Ovary (tissue), 7 donors: ENCODE measurements at regions not wholly inside any gene's neighbourhood (a gene's known extent, or its start where the extent isn't known, plus 50 kb on each side); places are given as distances from the start of the nearest gene placed in this dataset.

Experiments used
- DNase-seq, 5 donors: peaks; one replicate each; pipeline ENCODE4 v3.0.0-alpha.2; 2019 to 2020
- H3K27ac ChIP-seq, 2 donors: fragments of 200-600 bp; one replicate each; pipeline versions ENCODE4 v1.5.1 to v1.8.0; 2019 to 2022
- H3K27me3 ChIP-seq: fragments of 200-600 bp; one replicate; pipeline ENCODE4 v1.8.0; 2022
- H3K36me3 ChIP-seq: fragments of 200-600 bp; sonication (generic); one replicate; pipeline ENCODE4 v1.5.1; 2019
- H3K4me1 ChIP-seq: one replicate; pipeline ENCODE4 v1.8.1; 2013; ENCODE audit warnings: mild to moderate bottlenecking, moderate library complexity; ENCODE audit not compliant: insufficient read depth
- H3K4me3 ChIP-seq: fragments of 200-600 bp; sonication (generic); one replicate; pipeline ENCODE4 v1.5.1; 2017
- H3K9me3 ChIP-seq, 2 donors: fragments of 200-600 bp in 1 of 2; sonication (generic) in 1 of 2; one replicate each; pipeline versions ENCODE4 v1.5.1 to v1.8.1; 2013 to 2019; ENCODE audit warnings: mild to moderate bottlenecking in 1 of 2, moderate library complexity in 1 of 2
- CTCF ChIP-seq, 3 donors: fragments of 450-650 bp in 2 of 3; fragments of 200-600 bp in 1 of 3; IDR thresholded peaks; one replicate each; pipeline versions ENCODE4 v1.5.1 to v1.8.0; 2016 to 2022; ENCODE audit warnings: antibody characterized with exemption in 3 of 3, mild to moderate bottlenecking in 1 of 3
- EP300 ChIP-seq: sonication (generic); formaldehyde crosslinking; IDR thresholded peaks from one replicate; pipeline ENCODE4 v1.6.1; 2017; ENCODE audit warnings: antibody characterized with exemption
- POLR2A ChIP-seq: fragments of 450-650 bp; IDR thresholded peaks from one replicate; pipeline ENCODE4 v1.6.1; 2017; ENCODE audit warnings: antibody characterized with exemption, mild to moderate bottlenecking, moderate library complexity
- WGBS, 3 donors: extraction: QIAGEN DNeasy Blood & Tissue Kit in 1 of 3; methylation state at CpG; one replicate each; pipeline versions ENCODE4 v1.1.5 to v1.1.7; 2013 to 2017; 5-methylcytosine and 5-hydroxymethylcytosine counted together
- intact Hi-C, 4 donors: fragments of 100-400 bp; cut with DNase I; formaldehyde crosslinking; loops; one replicate each; pipeline versions ENCODE4 v1.11.0 to v1.15.1; 2022 to 2023
- donor health status: DM: no; HTN: no; CAD: no; lungs with moderate emphysema.
- donor health status: DM: no; HTN: no; CAD: no.
- donor health status: Bipolar disorder and iron deficiency.
- donor health status: DM: no; HTN: no; CAD: no.
- donor health status: DM: yes; HTN: yes; CAD: no.

- H3K4me1 ChIP-seq = no peaks in the 10 kb centered on the region
- TF ChIP-seq POLR2A = no peak
- no peak for DNase-seq
- intact Hi-C loops = loop anchor here in 1 of 4 donors (5.0 kb wide), 1 partner anchor 1015 kb away; no protein-coding TSS in a partner anchor
- H3K27ac ChIP-seq = no peak overlapping the region
- WGBS, 3 donors = 39 to 52% (median 47%) methylated on average over 2 of the region's 2 CpGs
- no peaks in the 10 kb centered on the region for H3K27me3 ChIP-seq
- H3K4me3 ChIP-seq = no peak overlapping the region
- no peaks in the 10 kb centered on the region for H3K36me3 ChIP-seq
- no peaks in the 10 kb centered on the region for H3K9me3 ChIP-seq
Measured at GRCh38 chr17:52242268-52242667, 83.8 kb upstream of the CA10 start.

- WGBS, 3 donors = 53 to 67% (median 65%) methylated on average over 6 of the region's 6 CpGs
Measured at GRCh38 chr17:52237151-52237550, 78.6 kb upstream of the CA10 start.

GRCh38 chr17:52235516-52235915 is 77.0 kb upstream of the CA10 start:
- DNase-seq = no peak
- Histone ChIP-seq H3K27me3 (no peaks in the 10 kb centered on the region), H3K4me1 (no peaks in the 10 kb centered on the region), H3K36me3 (no peaks in the 10 kb centered on the region), H3K4me3 (no peak overlapping the region), H3K27ac (no peak overlapping the region), H3K9me3 (no peaks in the 10 kb centered on the region)
- intact Hi-C loops = no loop called here
- 88 to 91% (median 88%) methylated on average over 1 of the region's 1 CpG for WGBS, 3 donors
- TF ChIP-seq EP300 (no peak), POLR2A (no peak), CTCF (IDR thresholded peaks at IDR 0.05) (no peak)

More at GRCh38 chr17:52237151-52237550, 78.6 kb upstream of the CA10 start:
- H3K9me3 ChIP-seq = no peaks in the 10 kb centered on the region
- H3K27ac ChIP-seq = no peak overlapping the region
- H3K4me1 ChIP-seq = no peaks in the 10 kb centered on the region
- no peaks in the 10 kb centered on the region for H3K36me3 ChIP-seq
- H3K4me3 ChIP-seq = no peak overlapping the region
- no peak for DNase-seq
- TF ChIP-seq POLR2A (no peak), EP300 (no peak), CTCF (IDR thresholded peaks at IDR 0.05) (no peak)
- H3K27me3 ChIP-seq = no peaks in the 10 kb centered on the region
- intact Hi-C loops = no loop called here

GRCh38 chr17:52233632-52234031 is 75.1 kb upstream of the CA10 start:
- no peaks in the 10 kb centered on the region for H3K4me1 ChIP-seq
- no peak overlapping the region for H3K27ac ChIP-seq
- intact Hi-C loops = no loop called here
- WGBS, 3 donors = 46 to 66% (median 63%) methylated on average over 1 of the region's 1 CpG
- no peaks in the 10 kb centered on the region for H3K27me3 ChIP-seq
- H3K4me3 ChIP-seq = no peak overlapping the region
- no peak for DNase-seq
- TF ChIP-seq CTCF (IDR thresholded peaks at IDR 0.05) (no peak), EP300 (no peak), POLR2A (no peak)
- H3K36me3 ChIP-seq = no peaks in the 10 kb centered on the region
- H3K9me3 ChIP-seq = no peaks in the 10 kb centered on the region

GRCh38 chr17:52233176-52233575 is 74.7 kb upstream of the CA10 start:
- no peaks in the 10 kb centered on the region for H3K27me3 ChIP-seq
- no peaks in the 10 kb centered on the region for H3K36me3 ChIP-seq
- intact Hi-C loops = no loop called here
- no peak overlapping the region for H3K27ac ChIP-seq
- H3K4me1 ChIP-seq = no peaks in the 10 kb centered on the region
- no peak for DNase-seq
- H3K4me3 ChIP-seq = no peak overlapping the region
- TF ChIP-seq EP300 (no peak), POLR2A (no peak), CTCF (IDR thresholded peaks at IDR 0.05) (no peak)
- no peaks in the 10 kb centered on the region for H3K9me3 ChIP-seq
